ENCODE measurements at regions not wholly inside any gene's neighbourhood (a gene's known extent, or its start where the extent isn't known, plus 50 kb on each side); places are given as distances from the start of the nearest gene placed in this dataset.

DNA sequence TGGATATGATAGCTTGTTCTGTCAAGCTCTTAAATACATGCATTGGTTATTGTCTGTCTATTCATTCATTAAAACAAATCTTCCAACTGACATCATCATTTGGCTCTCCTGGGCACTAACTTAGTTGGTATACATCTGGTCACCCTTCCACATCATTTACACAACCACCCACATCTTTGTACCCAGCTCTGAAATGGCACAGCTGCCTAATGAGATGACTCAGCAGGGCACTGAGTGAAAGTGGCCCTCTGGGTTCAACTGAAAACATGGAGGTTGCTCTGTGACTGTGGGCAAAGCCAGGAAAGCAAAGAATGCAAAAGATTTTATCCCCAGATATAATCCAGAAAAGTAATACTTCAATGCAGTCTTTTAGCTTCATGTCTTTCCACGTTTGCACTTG is 234.0 kb upstream of the MAP2 start:
- FAIRE-seq, result no peak
- TF ChIP-seq, protein P1, sequence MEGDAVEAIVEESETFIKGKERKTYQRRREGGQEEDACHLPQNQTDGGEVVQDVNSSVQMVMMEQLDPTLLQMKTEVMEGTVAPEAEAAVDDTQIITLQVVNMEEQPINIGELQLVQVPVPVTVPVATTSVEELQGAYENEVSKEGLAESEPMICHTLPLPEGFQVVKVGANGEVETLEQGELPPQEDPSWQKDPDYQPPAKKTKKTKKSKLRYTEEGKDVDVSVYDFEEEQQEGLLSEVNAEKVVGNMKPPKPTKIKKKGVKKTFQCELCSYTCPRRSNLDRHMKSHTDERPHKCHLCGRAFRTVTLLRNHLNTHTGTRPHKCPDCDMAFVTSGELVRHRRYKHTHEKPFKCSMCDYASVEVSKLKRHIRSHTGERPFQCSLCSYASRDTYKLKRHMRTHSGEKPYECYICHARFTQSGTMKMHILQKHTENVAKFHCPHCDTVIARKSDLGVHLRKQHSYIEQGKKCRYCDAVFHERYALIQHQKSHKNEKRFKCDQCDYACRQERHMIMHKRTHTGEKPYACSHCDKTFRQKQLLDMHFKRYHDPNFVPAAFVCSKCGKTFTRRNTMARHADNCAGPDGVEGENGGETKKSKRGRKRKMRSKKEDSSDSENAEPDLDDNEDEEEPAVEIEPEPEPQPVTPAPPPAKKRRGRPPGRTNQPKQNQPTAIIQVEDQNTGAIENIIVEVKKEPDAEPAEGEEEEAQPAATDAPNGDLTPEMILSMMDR (IDR thresholded peaks at IDR 0.05; ENCODE audit: insufficient read depth, missing control alignments), result no peak
- no peak for DNase-seq (ENCODE audit: insufficient read length, low spot score)

DNA sequence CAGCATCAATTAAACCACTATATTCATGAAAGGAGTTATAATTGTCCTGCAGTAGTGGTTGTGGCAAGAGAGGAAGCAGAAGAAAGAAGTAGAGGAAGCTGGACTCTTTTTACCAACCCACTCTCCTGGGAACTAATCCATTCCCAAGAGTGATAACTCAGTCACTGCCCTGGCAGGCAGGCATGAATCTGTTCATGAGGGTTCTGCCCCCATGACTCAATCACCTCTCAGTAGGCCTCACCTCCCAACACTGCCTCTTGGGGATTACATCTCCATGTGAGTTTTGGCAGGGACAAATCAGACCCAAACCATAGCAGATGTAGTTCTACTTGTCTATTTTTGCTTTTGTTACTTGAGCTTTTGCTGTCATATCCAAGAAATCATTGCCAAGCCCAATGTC is 232.7 kb upstream of the MAP2 start:
- FAIRE-seq (no peak), DNase-seq (ENCODE audit: insufficient read length, low spot score) (no peak)

DNA sequence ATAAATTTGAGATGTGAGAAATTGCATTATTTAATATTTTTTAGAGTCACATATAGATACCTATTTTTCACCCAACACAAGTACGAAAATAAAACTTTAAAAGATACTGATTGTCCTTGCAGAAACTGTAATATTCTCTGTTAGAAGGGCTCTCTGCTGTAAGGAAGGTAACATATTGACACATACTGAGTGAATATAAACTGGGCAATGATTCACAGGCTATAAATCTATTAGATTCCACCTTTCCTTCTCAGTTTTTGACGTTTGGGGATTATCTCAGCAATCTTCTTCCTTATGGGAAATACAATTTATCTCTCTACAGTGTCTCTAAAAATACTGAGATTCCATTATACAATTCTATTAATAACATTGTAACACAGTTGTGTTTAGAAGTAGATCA is 229.1 kb upstream of the MAP2 start:
- FAIRE-seq (no peak), DNase-seq (ENCODE audit: insufficient read length, low spot score) (no peak)
- TF ChIP-seq, protein P1 (IDR thresholded peaks at IDR 0.05; ENCODE audit: insufficient read depth, missing control alignments), result no peak

More for the DNA sequence above, 232.7 kb upstream of the MAP2 start:
- TF ChIP-seq, protein P1 (IDR thresholded peaks at IDR 0.05; ENCODE audit: insufficient read depth, missing control alignments), result no peak

DNA sequence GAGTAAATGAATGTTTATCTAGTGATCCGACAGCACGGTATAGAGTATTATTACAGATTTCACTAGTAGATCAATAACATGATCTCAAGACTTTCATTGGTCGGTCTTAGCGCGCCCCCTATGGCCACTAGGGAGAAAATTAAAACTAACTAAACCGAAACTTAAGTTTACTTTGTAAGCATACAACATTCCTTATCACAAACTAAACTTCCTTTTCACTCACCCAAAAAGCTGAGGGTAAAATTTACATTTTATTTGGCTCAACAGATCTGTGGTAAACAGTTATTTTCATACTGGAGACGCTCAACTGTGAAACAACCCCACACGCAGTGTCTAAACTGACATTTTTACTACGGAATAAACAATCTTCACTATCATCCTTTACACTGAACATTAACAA is 215.6 kb upstream of the MAP2 start:
- DNase-seq (ENCODE audit: insufficient read length, low spot score), result no peak
- peak; percentile 11 for FAIRE-seq
- TF ChIP-seq, protein P1 (IDR thresholded peaks at IDR 0.05; ENCODE audit: insufficient read depth, missing control alignments), result peak; percentile 83

DNA sequence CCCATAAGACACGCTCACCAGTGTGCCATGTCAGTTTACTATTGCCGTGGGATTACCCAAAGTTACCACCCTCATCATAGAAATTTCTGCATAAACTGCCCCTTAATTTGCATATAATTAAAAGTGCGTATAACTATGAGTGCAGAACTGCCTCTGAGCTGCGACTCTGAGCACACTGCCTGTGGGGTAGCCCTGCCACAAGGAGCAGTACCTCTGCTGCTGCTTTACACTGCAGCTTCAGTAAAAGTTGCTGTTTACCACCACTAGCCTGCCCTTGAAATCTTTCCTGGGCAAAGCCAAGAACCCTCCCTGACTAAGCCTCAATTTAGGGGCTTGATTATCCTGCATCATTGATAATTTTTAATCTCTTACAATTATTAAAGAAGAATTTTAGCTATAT is 213.9 kb upstream of the MAP2 start:
- FAIRE-seq, result no peak
- TF ChIP-seq, protein P1 (IDR thresholded peaks at IDR 0.05; ENCODE audit: insufficient read depth, missing control alignments), result no peak

DNA sequence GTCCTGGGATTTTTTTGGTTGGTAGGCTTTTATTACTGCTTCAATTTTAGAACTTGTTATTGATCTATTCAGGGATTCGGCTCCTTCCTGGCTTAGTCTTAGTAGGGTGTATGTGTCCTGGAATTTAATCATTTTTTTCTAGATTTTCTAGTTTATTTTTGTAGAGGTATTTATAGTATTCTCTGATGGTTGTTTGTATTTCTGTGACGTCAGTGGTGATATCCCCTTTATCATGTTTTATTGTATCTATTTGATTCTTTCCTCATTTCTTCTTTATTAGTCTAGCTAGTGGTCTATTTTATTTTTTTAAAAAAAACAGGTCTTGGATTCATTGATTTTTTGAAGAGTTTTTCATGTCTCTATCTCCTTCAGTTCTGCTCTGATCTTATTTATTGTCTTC is 193.3 kb upstream of the MAP2 start:
- DNase-seq (ENCODE audit: insufficient read length, low spot score), result no peak
- no peak for FAIRE-seq

More for the DNA sequence above, 213.9 kb upstream of the MAP2 start:
- DNase-seq (ENCODE audit: insufficient read length, low spot score), result no peak

DNA sequence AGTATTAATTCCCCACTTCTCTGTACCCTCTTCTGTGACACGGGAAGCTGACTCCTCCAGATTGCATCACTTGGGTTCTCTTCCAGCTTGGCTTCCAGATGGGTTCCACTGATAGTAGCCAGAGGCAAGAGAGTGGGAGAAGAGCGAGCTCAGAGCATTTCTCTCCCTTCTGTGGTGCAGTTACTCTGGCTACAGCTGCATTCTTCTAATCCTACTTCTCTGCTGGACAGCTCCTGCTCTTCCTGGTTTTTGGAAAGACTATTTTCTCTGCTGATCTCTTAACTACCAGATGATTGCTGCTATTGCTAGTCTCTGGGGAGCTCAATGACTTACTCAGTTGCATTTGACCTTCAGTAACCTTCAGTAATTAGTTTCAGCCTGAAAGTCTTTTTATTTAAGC is 187.5 kb upstream of the MAP2 start:
- TF ChIP-seq, protein P1 (IDR thresholded peaks at IDR 0.05; ENCODE audit: insufficient read depth, missing control alignments), result no peak
- no peak for DNase-seq (ENCODE audit: insufficient read length, low spot score)
- FAIRE-seq, result no peak

More for the DNA sequence above, 193.3 kb upstream of the MAP2 start:
- TF ChIP-seq, protein P1 (IDR thresholded peaks at IDR 0.05; ENCODE audit: insufficient read depth, missing control alignments), result no peak

All from D721Med (cell line).